Lung microvascular endothelial cell (primary cell): ENCODE measurements at regions not wholly inside any gene's neighbourhood (a gene's known extent, or its start where the extent isn't known, plus 50 kb on each side); places are given as distances from the start of the nearest gene placed in this dataset.

ENCODE experiments used
- DNase-seq, 2 donors: peaks; one replicate each; pipeline versions ENCODE4 v3.0.0 to v3.0.0-alpha.2; 2010; ENCODE audit warnings: low read depth in 2 of 2

DNA sequence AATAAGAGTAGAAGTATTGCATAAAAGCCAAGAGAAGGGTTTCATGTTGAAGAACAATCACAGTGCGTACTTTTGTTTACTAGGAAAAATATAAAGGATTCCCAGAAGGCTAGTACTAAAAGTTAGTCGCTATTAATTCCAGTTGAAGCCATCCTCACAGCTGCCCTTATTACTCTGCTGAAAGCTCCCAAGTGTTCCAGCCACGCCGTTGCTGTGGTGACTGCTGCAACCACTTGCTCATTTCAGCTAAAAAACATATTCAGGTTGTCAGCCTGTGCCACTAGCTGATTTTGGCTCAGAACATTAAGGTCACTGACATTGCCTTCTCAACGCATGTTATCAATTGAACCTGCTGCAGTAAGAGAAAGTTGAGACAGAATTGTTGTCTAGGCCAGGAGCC is 87.1 kb upstream of the FNDC3A start:
- DNase-seq = no peak

DNA sequence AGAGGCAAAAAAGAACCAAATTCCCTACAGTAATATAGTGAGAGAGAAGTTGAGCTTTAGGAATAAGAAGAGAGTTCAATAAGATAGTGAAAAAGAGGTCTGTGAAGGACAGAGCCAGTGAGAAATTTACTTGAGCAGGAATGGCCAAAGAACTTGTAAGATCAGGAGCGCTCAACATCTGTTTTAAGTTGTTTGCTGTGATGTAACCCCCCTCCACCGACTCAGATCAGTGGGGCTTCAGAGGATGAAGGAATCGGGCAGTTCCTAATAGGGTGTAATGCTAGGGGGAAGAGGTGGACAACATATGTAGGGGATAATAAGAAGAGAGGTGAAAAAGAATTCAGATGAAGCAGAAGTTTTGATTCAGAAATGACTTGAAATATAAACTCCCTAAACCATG is 85.3 kb upstream of the FNDC3A start:
- no peak for DNase-seq

DNA sequence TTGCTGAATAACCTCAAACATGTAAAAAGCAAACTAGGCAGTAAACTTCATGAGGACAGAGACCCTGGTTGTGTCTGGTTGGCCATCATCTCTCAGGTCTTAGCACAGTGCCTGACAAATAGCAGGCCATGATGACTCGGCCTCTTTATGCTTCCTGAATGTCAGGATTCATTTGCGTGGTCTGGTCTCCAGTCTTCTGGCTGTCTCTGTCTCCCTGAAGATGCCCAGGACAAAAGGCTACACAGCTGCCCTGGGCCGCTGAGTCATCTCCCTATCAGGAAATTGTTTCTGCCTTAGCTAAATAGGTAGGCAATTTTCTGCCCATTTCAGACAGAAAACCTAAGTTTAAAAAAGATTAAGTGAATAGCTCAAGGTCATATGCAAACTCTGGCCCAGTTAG is 84.1 kb upstream of the FNDC3A start:
- DNase-seq = peak; percentile 14 to 92

DNA sequence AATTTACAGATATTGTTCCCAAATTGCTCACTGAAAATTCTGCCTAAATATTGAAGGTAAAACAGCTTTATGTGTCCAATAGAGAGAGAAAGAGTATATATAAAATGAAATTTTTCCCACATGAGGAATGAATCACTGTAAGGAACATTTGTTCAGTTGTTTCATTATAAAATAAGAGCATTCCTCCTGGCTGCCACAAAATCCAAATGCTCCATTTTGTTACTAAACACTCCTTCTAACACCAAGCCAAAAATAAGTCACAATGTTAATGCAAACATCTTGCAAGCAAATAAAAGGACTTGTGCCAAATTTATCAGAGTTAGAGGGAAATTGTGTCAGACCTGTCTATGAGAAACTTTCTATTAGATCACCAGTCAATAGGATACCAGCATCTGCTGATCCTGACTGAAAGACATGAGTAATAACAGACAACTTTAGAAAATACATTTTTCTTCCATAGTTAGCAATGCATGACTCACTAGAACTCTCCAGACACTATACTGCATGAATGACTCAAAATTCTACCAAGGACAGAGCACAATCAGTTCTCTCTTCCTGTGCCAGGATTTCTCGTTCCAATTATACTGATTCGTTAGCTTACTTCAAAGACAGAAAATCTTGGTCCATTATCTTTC is 83.5 kb upstream of the FNDC3A start:
- peak; percentile 19 to 94 for DNase-seq

DNA sequence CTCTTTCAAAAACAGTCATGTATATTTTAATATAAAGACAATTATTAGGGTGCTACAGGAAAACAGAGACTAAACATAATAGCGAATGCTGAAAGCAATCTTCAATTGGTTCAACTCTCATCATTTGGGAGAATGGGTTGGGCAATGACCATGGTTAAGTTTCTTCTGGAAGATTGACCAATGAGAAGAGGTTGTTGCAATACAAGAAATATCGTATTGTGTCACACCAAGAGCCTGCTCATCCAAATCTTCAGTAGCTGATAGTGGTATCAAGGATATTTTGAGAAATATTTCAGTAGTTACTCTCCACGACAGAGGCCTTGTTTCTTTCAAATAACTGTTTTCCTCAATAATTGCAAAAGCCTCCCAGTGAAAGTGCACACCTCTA is 83.0 kb upstream of the FNDC3A start:
- no peak for DNase-seq

DNA sequence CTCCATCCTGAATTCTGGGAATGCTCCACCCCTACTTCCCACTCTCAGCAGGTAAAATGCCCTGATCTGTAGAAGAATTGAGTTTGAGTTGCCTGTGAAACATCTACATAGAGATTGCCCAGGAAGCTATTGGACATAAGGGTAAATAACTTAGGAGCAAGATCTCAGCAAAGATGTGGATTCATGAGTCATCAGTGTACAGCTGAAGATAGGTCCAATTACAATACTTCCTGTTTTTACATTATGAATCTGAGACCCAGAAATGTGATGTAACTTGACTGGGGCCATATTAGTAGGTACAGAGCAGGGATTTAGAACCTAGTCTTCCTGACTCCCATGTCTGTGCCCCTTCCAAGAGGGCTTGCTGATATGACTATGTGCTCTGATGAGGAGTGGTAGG is 79.4 kb upstream of the FNDC3A start:
- DNase-seq = peak in 1 of 2 donors; percentile 86

DNA sequence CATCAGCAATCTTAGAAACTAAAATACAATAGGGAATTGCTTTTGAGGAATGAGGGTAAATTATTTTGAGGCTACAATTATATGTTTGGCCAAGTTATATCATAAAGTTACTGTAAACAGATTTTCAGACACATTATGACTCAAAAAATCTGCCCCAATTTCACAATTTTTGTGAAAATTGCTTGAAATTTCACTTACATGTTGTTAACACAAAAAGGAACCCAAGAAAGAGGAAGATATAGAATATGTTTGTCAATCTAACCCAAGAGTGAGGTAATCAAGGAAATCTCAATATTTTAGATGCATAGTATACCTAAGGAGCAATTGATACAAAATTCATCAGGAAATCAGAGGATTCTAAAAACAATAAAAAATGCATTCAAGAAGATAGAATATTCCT is 73.9 kb upstream of the FNDC3A start:
- no peak for DNase-seq

DNA sequence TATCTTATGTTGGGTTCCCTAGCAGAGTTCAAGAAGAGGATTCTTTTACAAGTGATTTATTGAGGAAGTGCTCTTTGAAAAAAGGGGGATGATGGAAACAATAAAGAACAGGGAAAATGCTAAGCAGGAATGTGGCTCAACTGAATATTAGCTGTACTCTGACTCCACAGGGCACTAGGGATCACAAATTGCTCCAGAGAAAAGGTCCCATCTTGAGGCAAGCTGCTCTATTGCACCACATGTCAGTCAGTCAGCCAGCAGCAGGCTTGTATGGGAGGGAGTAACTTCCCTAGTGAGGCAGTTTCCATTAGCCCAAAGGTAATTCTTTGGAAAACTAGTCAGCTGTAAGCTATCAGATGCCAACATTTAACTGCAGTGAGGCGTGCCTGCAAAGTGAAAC is 73.3 kb upstream of the FNDC3A start:
- peak in 1 of 2 donors; percentile 61 for DNase-seq

DNA sequence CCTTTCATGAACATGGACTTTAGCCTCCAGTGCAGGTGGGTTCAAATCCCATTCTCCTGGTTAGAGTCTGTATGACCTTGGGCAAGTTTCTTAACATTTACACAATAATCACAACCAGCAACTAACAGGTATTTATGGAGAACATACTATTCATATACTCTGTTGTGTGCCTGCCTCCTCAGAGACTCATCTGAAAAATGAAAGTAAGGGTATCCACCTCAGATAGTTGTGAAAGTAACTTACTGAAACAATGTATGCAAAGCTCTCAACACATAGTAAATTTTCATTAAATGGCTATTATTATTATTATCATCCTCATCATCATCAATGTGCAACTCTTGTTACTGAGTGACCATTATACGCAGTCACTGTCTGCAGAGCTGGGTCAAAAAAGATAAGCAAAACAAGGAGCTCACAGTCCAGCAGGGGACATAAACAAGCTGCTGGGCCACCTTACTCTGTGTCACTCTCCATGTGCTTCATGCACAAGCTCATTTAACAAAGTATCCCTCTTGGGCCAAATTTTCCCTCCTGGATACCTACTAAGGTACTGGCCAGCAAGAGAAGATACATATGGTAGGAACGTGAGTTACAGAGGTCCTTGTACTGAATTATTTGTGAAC is 70.9 kb upstream of the FNDC3A start:
- DNase-seq = no peak

DNA sequence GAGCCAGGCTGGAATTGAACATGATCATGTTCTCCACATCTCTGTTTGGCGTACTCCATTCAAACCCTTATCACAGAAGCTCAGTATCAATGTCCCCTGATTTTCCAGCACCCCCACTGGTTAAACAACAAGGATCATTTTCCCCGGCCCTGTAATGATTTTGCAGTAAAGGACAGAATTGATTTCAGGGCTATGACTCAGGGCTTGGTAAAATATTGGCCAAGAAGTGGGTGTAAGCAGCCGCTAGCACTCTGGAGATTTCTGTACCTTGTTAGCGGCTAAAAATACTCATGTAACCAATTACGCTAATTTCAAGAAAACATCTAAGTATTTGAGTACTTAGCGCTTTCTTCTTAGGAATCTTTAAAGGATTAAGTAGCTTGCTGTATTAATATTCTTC is 69.5 kb upstream of the FNDC3A start:
- no peak for DNase-seq

DNA sequence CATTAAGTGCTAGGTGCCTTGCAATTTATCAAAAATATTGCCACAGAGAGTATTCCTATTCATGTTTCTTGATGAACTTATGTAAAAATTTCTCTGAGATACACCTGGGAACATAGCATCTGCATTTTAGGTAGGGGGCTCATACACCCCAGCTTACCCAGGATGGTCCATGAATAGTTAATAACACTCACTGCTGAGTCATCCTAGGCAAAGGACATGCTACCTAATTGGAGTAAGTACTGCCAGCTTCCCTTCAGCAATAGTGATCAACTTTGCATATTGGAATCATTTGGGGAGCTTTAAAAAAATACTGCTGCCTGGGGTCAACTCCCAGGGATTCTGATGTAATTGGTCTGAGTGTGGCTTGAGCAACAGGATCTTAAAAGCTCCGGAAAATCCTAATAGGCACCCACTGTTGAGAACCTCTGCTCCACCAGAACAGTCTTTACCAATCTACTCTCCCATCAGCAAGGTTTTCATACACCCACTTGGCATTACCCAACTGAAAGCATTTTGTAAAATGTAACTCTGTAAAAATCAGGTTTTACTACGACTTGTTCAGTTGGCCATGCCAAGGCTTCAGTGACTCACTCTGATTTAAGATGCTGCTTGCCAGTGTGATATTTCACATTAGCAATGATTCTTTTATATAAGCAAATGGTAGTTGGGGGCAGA is 67.2 kb upstream of the FNDC3A start:
- peak in 1 of 2 donors; percentile 6 for DNase-seq

DNA sequence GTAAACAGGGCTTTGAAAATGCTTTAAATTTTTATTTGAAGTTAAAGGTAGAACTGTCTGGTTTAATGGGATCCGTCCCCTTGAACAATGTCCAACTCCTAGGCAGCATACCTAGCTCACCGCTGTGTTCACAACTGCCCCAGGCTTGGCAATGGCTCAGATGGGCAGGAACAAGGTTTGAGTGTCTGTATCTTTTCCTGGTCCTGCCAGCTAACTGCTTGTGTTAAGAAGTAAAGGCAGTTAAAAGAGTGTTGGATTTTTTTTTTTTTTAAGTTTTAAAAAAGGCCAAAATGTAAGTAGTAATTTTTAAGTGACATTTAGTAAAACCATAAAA is 66.7 kb upstream of the FNDC3A start:
- DNase-seq = no peak

DNA sequence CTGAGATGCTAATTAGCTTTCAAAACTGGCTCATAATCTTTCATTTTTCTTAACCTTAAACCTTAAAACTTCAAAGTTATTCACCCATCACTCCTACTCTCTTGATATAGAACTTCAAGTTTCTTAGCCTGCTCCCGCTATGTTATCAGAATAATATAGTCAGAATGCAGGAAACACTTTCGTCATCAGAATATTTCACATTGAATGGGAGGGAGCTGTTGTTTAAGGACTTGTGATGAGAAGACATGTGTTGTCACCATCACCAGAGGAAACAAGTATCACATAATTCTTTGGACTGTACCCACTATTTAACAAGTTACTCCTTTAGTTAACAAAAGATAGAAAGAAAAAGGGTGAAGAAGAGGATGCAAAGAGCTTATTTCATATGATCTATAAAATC is 65.0 kb upstream of the FNDC3A start:
- no peak for DNase-seq

DNA sequence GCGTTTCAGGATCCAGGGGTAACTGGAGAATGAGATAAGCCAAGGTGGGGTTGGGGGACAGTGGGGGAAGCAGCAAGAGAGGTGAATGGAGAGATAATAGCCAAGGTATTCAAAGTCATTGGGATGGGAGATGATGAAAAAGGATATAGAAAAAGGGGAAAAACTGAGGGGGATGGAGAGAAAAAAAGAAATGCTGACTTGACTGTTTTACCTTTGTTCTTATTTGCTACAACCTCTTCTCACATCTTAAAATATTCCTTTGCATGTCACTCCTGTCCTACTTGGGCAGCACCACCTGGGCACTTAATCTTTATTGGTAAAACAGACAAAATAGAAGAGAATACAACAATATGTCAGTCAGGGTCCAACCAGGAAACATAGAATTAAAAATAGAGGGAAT is 56.0 kb upstream of the FNDC3A start:
- no peak for DNase-seq

DNA sequence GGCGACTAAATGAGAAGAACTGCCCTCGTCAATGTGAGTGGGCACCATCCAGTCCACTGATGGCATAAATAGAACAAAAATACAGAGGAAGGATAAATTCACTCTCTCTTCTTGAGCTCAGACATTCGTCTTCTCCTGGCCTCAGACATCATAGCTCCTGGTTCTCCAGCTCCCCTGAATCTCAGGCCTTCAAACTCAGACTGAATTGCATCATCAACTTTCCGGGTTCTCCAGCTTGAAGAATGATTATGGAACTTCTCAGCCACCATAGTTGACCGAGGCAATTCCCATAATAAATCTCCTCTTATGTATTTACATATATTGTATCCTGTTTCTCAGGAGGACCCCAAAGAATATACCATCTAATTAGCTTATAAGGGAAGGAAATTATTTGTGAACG is 55.0 kb upstream of the FNDC3A start:
- no peak for DNase-seq

DNA sequence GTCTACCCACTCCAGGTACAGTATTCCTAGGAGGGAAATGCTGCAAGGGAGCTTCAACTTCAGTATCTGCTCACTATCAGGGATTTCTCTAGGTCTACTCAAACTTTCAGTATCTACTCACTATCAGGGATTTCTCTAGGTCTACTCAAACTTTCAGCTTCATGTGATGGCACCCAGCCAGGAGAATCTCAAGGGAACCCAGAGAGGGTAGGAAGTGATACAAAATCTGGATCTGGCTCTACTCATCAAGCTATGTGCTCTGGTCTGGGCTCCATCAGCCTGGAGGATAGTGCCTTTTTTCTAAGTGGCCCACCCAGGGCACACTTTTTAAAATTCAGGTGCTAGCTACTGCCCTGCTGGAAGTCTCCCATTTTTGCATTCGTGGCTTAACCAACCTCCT is 52.3 kb upstream of the FNDC3A start:
- DNase-seq = no peak

DNA sequence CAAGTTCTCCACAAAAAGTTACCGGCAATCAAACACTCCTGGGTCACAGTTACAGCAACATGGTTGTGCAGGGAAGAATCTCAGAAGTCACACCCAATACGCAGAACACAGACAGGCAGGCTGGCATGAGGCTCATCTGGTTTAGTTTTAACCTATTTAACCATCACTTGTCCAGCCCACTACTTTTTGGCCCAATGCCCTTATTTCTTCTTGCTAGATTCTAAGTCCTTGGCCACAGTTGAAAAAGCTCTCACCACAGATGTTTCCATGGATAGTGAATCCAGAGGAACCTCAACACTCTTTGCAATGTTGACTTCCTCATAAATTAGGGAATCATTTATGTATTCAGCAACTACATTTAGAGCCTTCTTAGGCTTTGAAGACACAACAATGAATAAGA is 50.7 kb upstream of the FNDC3A start:
- DNase-seq = no peak
